PFSK-1 (cell line): ENCODE measurements at regions not wholly inside any gene's neighbourhood (a gene's known extent, or its start where the extent isn't known, plus 50 kb on each side); places are given as distances from the start of the nearest gene placed in this dataset.
A peak's percentile ranks its signal among the peaks of the same experiment; 100 is the strongest.

ENCODE experiments used
- FOXP2 ChIP-seq: optimal IDR thresholded peaks from 2 replicates; pipeline ENCODE3; 2011; ENCODE audit warnings: borderline replicate concordance, control low read depth, inconsistent platforms; ENCODE audit not compliant: insufficient read depth; ENCODE audit errors: extremely low read length, extremely low read depth
- POLR2AphosphoS5 ChIP-seq: IDR thresholded peaks from 2 replicates; pipeline ENCODE4 v1.6.1; 2012; ENCODE audit warnings: low read depth, mild to moderate bottlenecking, control low read depth, low read length, moderate library complexity
- REST ChIP-seq, 2 experiments: IDR thresholded peaks; 2 replicates each; pipeline versions ENCODE4 v1.6.1 to v1.8.0; 2011 to 2012; ENCODE audit warnings: low read depth in 2 of 2, low read length in 2 of 2, control low read depth in 1 of 2, inconsistent platforms in 1 of 2, mild to moderate bottlenecking in 1 of 2, moderate library complexity in 1 of 2; ENCODE audit not compliant: insufficient read depth in 1 of 2
- SIN3A ChIP-seq: IDR thresholded peaks from 2 replicates; pipeline ENCODE4 v1.6.1; 2012; ENCODE audit warnings: mild to moderate bottlenecking, low read length, moderate library complexity, borderline replicate concordance; ENCODE audit not compliant: insufficient read depth
- TAF1 ChIP-seq: IDR thresholded peaks from 2 replicates; pipeline ENCODE4 v1.6.1; 2012; ENCODE audit warnings: low read length, control low read depth, borderline replicate concordance; ENCODE audit not compliant: insufficient read depth

GRCh38 chr3:127458696-127459604, 131.6 kb downstream of the TPRA1 start:
- TF ChIP-seq REST (IDR thresholded peaks at IDR 0.05; ENCODE audit: insufficient read depth in 1 of 2, low read depth in 2 of 2, low read length in 2 of 2) = peak; percentile 93 to 96
- TF ChIP-seq POLR2AphosphoS5 = no peak
- no peak for TF ChIP-seq TAF1
- TF ChIP-seq FOXP2 = no peak

GRCh38 chr3:127457546-127458145, 132.9 kb downstream of the TPRA1 start:
- no peak for TF ChIP-seq POLR2AphosphoS5
- no peak for TF ChIP-seq REST (IDR thresholded peaks at IDR 0.05; ENCODE audit: insufficient read depth in 1 of 2, low read depth in 2 of 2, low read length in 2 of 2)
- no peak for TF ChIP-seq FOXP2
- TF ChIP-seq SIN3A = no peak
- no peak for TF ChIP-seq TAF1

- no peak for TF ChIP-seq POLR2AphosphoS5
- TF ChIP-seq TAF1 = no peak
- no peak for TF ChIP-seq SIN3A
- 0 out of 4 replicates have a peak, but pooled peaks of 1 of the 2 experiments have one; percentile 35 for TF ChIP-seq REST (IDR thresholded peaks at IDR 0.05; ENCODE audit: insufficient read depth in 1 of 2, low read depth in 2 of 2, low read length in 2 of 2)
- TF ChIP-seq FOXP2 = peak; percentile 81
Measured at GRCh38 chr3:127457094-127457475, 133.4 kb downstream of the TPRA1 start.

GRCh38 chr3:127456471-127457093, 134.0 kb downstream of the TPRA1 start:
- no peak for TF ChIP-seq REST (IDR thresholded peaks at IDR 0.05; ENCODE audit: insufficient read depth in 1 of 2, low read depth in 2 of 2, low read length in 2 of 2)
- no peak for TF ChIP-seq FOXP2
- no peak for TF ChIP-seq TAF1
- no peak for TF ChIP-seq SIN3A
- TF ChIP-seq POLR2AphosphoS5 = no peak
